ENCODE measurements at regions not wholly inside any gene's neighbourhood (a gene's known extent, or its start where the extent isn't known, plus 50 kb on each side); places are given as distances from the start of the nearest gene placed in this dataset.

DNA sequence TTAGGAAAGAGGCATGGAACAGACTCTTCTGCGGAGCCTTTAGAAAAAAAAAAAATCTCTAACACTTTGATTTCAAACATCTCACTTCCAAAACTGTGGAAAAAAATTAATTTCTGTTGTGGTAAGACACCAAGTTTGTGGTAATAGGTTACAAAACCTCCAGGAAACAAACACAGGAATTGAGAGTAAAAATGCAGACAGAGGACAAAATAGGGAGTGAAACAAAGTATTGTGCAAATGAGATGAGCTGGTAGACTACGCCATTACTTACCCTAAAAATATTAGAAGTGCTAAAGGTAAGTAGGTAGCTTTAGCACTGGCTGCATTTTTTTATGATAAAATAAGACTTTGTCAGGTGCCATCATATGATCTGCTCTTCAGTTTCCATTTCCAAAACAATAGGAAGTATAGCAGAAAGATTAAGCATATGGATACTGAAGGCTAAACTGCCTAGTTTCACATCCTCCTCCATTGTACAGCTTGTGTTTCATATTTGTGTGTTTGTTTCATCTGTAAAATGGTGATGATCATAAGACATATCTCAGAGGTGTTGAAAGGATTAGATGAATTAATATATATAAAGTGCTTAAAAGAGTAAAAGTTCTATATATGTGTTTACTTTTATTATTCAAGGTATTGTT lies 309.2 kb downstream of the NR4A2 start:
- Histone ChIP-seq H3K23me2 (ENCODE audit: low read depth, low read length) (no peaks in the 10 kb centered on the region), H4K8ac (ENCODE audit: extremely low read depth, insufficient read depth, low read length) (no peak overlapping the region), H2BK15ac (ENCODE audit: low read length) (no peak overlapping the region), H3K27me3 (replicated peaks in 1 of 4; ENCODE audit: control insufficient read depth in 3 of 4, extremely low read depth in 1 of 4, insufficient read depth in 3 of 4, low read length in 3 of 4) (no peaks in the 10 kb centered on the region), H2AFZ (ENCODE audit: low read length) (no peak overlapping the region), H3K27ac (ENCODE audit: low read depth, low read length) (no peak overlapping the region), H4K91ac (replicated peaks; ENCODE audit: insufficient read length, low read length) (no peak overlapping the region), H4K5ac (ENCODE audit: insufficient read length, low read depth, low read length) (no peak overlapping the region), H3K18ac (ENCODE audit: extremely low read depth, low read length) (no peak overlapping the region), H2BK20ac (ENCODE audit: low read length) (no peak overlapping the region), H3K23ac (ENCODE audit: insufficient read length) (no peak overlapping the region), H3K4me3 (ENCODE audit: extremely low read depth in 1 of 4, insufficient read depth in 2 of 4, low read depth in 3 of 4, low read length in 4 of 4) (no peak overlapping the region), H4K20me1 (replicated peaks in 1 of 2; ENCODE audit: control insufficient read depth in 1 of 2, insufficient read depth in 2 of 2, low read length in 2 of 2) (no peaks in the 10 kb centered on the region), H3K56ac (replicated peaks; ENCODE audit: insufficient read length, low read depth, low read length) (no peak overlapping the region), H3K4me1 (replicated peaks in 1 of 4; ENCODE audit: control insufficient read depth in 3 of 4, insufficient read depth in 4 of 4, low read length in 3 of 4) (peaks cover 0 to 4% (median 0%) of the 10 kb centered on the region in 4 experiments; a peak in 2 of 7 replicates), H3K79me2 (ENCODE audit: control insufficient read depth in 1 of 2, insufficient read depth in 2 of 2, low read length in 2 of 2) (no peaks in the 10 kb centered on the region), H3K9ac (replicated peaks in 1 of 4; ENCODE audit: extremely low read depth in 1 of 4, low read depth in 3 of 4, low read length in 3 of 4) (no peak overlapping the region), H3K4me2 (ENCODE audit: insufficient read depth in 1 of 2, low read depth in 2 of 2, low read length in 2 of 2) (no peak overlapping the region), H2BK5ac (ENCODE audit: low read depth, low read length) (no peak overlapping the region), H3K4ac (replicated peaks; ENCODE audit: insufficient read length, low read depth, low read length) (no peak overlapping the region), H2BK120ac (replicated peaks; ENCODE audit: low read depth, low read length) (no peak overlapping the region), H3K14ac (ENCODE audit: insufficient read length) (no peak overlapping the region), H3K79me1 (ENCODE audit: low read depth, low read length) (no peaks in the 10 kb centered on the region), H3K9me3 (ENCODE audit: insufficient read depth in 2 of 2, low read depth in 1 of 2, low read length in 1 of 2) (no peaks in the 10 kb centered on the region), H3K36me3 (ENCODE audit: control insufficient read depth in 2 of 4, insufficient read depth in 4 of 4, low read length in 3 of 4) (no peaks in the 10 kb centered on the region), H2BK12ac (ENCODE audit: low read depth, low read length) (no peak overlapping the region), H2AK5ac (ENCODE audit: low read depth, low read length) (no peak overlapping the region)
- FAIRE-seq = no peak
- CTCF ChIA-PET (ENCODE audit: partially characterized antibody) = interaction anchor here (0.6 kb wide), 1 partner anchor 641 kb away, joined by 3 read pairs; no protein-coding TSS in a partner anchor
- DNase-seq (ENCODE audit: low read depth in 1 of 2, low spot score in 2 of 2) = no peak
- 98% methylated on average over 2 of the region's 2 CpGs; no CpG with 5 or more reads in 1 of the 2 experiments for WGBS, 2 experiments (ENCODE audit: extremely low coverage in 1 of 2, insufficient coverage in 1 of 2, insufficient read length in 1 of 2, insufficient replicate concordance in 2 of 2, low coverage in 1 of 2, low lambda C conversion rate in 2 of 2, missing lambda C conversion rate in 1 of 2)
- POLR2A ChIA-PET (ENCODE audit: partially characterized antibody) = interaction anchor here (1.0 kb wide), 1 partner anchor 10 kb away, joined by 4 read pairs; no protein-coding TSS in a partner anchor
- TF ChIP-seq, protein P1, sequence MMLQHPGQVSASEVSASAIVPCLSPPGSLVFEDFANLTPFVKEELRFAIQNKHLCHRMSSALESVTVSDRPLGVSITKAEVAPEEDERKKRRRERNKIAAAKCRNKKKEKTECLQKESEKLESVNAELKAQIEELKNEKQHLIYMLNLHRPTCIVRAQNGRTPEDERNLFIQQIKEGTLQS (IDR thresholded peaks at IDR 0.05; ENCODE audit: insufficient read depth, low read depth, low read length) = no peak
- TF ChIP-seq SIRT6 (IDR thresholded peaks at IDR 0.05; ENCODE audit: low read length) = no peak
- no peak for TF ChIP-seq POLR2A (IDR thresholded peaks at IDR 0.05; ENCODE audit: control extremely low read depth in 1 of 2, low read depth in 2 of 2, low read length in 2 of 2)
- no peak for TF ChIP-seq SIN3A (conservative IDR thresholded peaks at IDR 0.05 in 1 of 2, IDR thresholded peaks at IDR 0.05 in 1 of 2; ENCODE audit: low read depth in 1 of 2, low read length in 2 of 2)
- no peak for TF ChIP-seq EP300 (IDR thresholded peaks at IDR 0.05; ENCODE audit: borderline replicate concordance in 1 of 2, low read depth in 2 of 2, low read length in 2 of 2)
- no peak for TF ChIP-seq CEBPB (IDR thresholded peaks at IDR 0.05; ENCODE audit: low read depth, low read length)
- no peak for TF ChIP-seq MAFK (IDR thresholded peaks at IDR 0.05; ENCODE audit: low read depth, low read length)
- TF ChIP-seq CTBP2 (IDR thresholded peaks at IDR 0.05; ENCODE audit: borderline replicate concordance, insufficient read depth, insufficient read length, low read length) = no peak
- TF ChIP-seq CREB1 (IDR thresholded peaks at IDR 0.05) = no peak
- TF ChIP-seq RBBP5 (IDR thresholded peaks at IDR 0.05; ENCODE audit: borderline replicate concordance, low read depth, low read length) = no peak
- TF ChIP-seq JUN (IDR thresholded peaks at IDR 0.05; ENCODE audit: low read depth, low read length) = no peak
- TF ChIP-seq POU5F1 (IDR thresholded peaks at IDR 0.05; ENCODE audit: low read depth, low read length) = no peak
- TF ChIP-seq, protein P2, sequence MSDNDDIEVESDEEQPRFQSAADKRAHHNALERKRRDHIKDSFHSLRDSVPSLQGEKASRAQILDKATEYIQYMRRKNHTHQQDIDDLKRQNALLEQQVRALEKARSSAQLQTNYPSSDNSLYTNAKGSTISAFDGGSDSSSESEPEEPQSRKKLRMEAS (IDR thresholded peaks at IDR 0.05) = no peak

All from H1 (cell line).